IMR-90 (cell line): ENCODE measurements at regions not wholly inside any gene's neighbourhood (a gene's known extent, or its start where the extent isn't known, plus 50 kb on each side); places are given as distances from the start of the nearest gene placed in this dataset.

Experiments used
- ATAC-seq: fragments of 200-7000 bp; cut with Tn5 transposase; 2 replicates; pipeline ENCODE4 v1.9.1; 2020; ENCODE audit warnings: low read depth, mild to moderate bottlenecking, moderate library complexity
- BruUV-seq: library from RNA; stranded (reverse); fragments of 400-500 nt; replicated peaks from 2 replicates; lab custom pipeline; 2021; lab: Mats Ljungman, UMichigan
- CTCF ChIA-PET: fragments of 300-600 bp; formaldehyde crosslinking; extraction: SDS; loops from one replicate; lab custom pipeline; 2021; ENCODE audit warnings: antibody characterized with exemption; lab: Yijun Ruan, JAX
- POLR2A ChIA-PET: fragments of 300-600 bp; sonication (Branson Sonifier 250); formaldehyde crosslinking; loops from one replicate; lab custom pipeline; 2022; ENCODE audit warnings: antibody characterized with exemption; ENCODE audit not compliant: unreplicated experiment; lab: Charles Lee
- DNase-seq: peaks from one replicate; pipeline ENCODE4 v3.0.0; 2013
- H2AFZ ChIP-seq: replicated peaks from 2 replicates; pipeline ENCODE3; 2013; ENCODE audit warnings: low read length, mild to moderate bottlenecking; ENCODE audit not compliant: poor library complexity
- H2AK5ac ChIP-seq: 2 replicates; pipeline ENCODE4 v1.6.1; 2013; ENCODE audit warnings: low read depth, low read length, inconsistent platforms
- H2AK9ac ChIP-seq: replicated peaks from 2 replicates; pipeline ENCODE3; 2013; ENCODE audit warnings: mild to moderate bottlenecking, low read depth, low read length, moderate library complexity; ENCODE audit not compliant: poor library complexity
- H2BK120ac ChIP-seq: 2 replicates; pipeline ENCODE4 v1.6.1; 2013; ENCODE audit warnings: low read depth, low read length, inconsistent platforms
- H2BK15ac ChIP-seq: 3 replicates; pipeline ENCODE4 v1.6.1; 2013; ENCODE audit warnings: low read depth, low read length, inconsistent platforms
- H2BK20ac ChIP-seq: 2 replicates; pipeline ENCODE4 v1.6.1; 2013; ENCODE audit warnings: low read depth, mild to moderate bottlenecking, inconsistent platforms, low read length, moderate library complexity
- H2BK5ac ChIP-seq: 2 replicates; pipeline ENCODE4 v1.6.1; 2013; ENCODE audit warnings: mild to moderate bottlenecking, low read depth, low read length, inconsistent platforms; ENCODE audit not compliant: poor library complexity, severe bottlenecking
- H3K14ac ChIP-seq: replicated peaks from 2 replicates; pipeline ENCODE4 v1.6.1; 2013; ENCODE audit warnings: low read depth, low read length, inconsistent platforms
- H3K18ac ChIP-seq: 2 replicates; pipeline ENCODE4 v1.6.1; 2013; ENCODE audit warnings: low read depth, low read length, control low read depth
- H3K23ac ChIP-seq: 2 replicates; pipeline ENCODE4 v1.6.1; 2013; ENCODE audit warnings: low read depth, low read length, inconsistent platforms
- H3K27ac ChIP-seq: 2 replicates; pipeline ENCODE4 v1.5.1; 2013; ENCODE audit warnings: mild to moderate bottlenecking, control low read depth, low read length; ENCODE audit not compliant: insufficient read depth
- H3K27me3 ChIP-seq: 2 replicates; pipeline ENCODE4 v1.6.1; 2013; ENCODE audit warnings: low read length; ENCODE audit not compliant: control insufficient read depth, insufficient read depth
- H3K36me3 ChIP-seq: 2 replicates; pipeline ENCODE4 v1.6.1; 2013; ENCODE audit warnings: low read length, mixed read lengths; ENCODE audit not compliant: control insufficient read depth, insufficient read depth
- H3K4ac ChIP-seq: 2 replicates; pipeline ENCODE4 v1.6.1; 2013; ENCODE audit warnings: low read depth, low read length, inconsistent platforms
- H3K4me1 ChIP-seq: 2 replicates; pipeline ENCODE4 v1.6.1; 2013; ENCODE audit warnings: low read length, mixed read lengths; ENCODE audit not compliant: control insufficient read depth, insufficient read depth
- H3K4me2 ChIP-seq: 2 replicates; pipeline ENCODE4 v1.6.1; 2013; ENCODE audit warnings: low read depth, mild to moderate bottlenecking, control low read depth, low read length, moderate library complexity
- H3K4me3 ChIP-seq: 2 replicates; pipeline ENCODE4 v1.5.1; 2013; ENCODE audit warnings: low read depth, mild to moderate bottlenecking, control low read depth, low read length, moderate library complexity; ENCODE audit not compliant: insufficient read depth
- H3K56ac ChIP-seq: 2 replicates; pipeline ENCODE4 v1.6.1; 2013; ENCODE audit warnings: low read length, inconsistent platforms; ENCODE audit not compliant: insufficient read depth; ENCODE audit errors: extremely low read depth
- H3K79me1 ChIP-seq, 2 experiments: 2 replicates each; pipeline ENCODE4 v1.6.1; 2013; ENCODE audit warnings: low read length in 2 of 2, inconsistent platforms in 1 of 2, low read depth in 1 of 2
- H3K9ac ChIP-seq: 2 replicates; pipeline ENCODE4 v1.6.1; 2013; ENCODE audit warnings: low read depth, low read length, control low read depth
- H3K9me1 ChIP-seq: 2 replicates; pipeline ENCODE4 v1.6.1; 2013; ENCODE audit warnings: low read length, inconsistent platforms; ENCODE audit not compliant: insufficient read depth
- H3K9me3 ChIP-seq: 2 replicates; pipeline ENCODE4 v1.6.1; 2013; ENCODE audit warnings: low read length; ENCODE audit not compliant: control insufficient read depth, insufficient read depth
- H4K20me1 ChIP-seq: 2 replicates; pipeline ENCODE4 v1.6.1; 2013; ENCODE audit warnings: low read length, inconsistent platforms; ENCODE audit not compliant: insufficient read depth
- H4K5ac ChIP-seq: 2 replicates; pipeline ENCODE4 v1.6.1; 2013; ENCODE audit warnings: mild to moderate bottlenecking, low read depth, low read length, control low read depth
- H4K8ac ChIP-seq, 2 experiments: 2 replicates each; pipeline ENCODE4 v1.6.1; 2013; ENCODE audit warnings: low read depth in 2 of 2, low read length in 2 of 2, control low read depth in 1 of 2, inconsistent platforms in 1 of 2
- H4K91ac ChIP-seq: 2 replicates; pipeline ENCODE4 v1.6.1; 2013; ENCODE audit warnings: low read depth, low read length, inconsistent platforms; ENCODE audit not compliant: insufficient read depth
- CHD1 ChIP-seq: IDR thresholded peaks from 2 replicates; pipeline ENCODE4 v1.6.1; 2012; ENCODE audit warnings: low read depth, low read length, improper control_type of control experiment
- FOS ChIP-seq: fragments of 150-350 bp; IDR thresholded peaks from 2 replicates; pipeline ENCODE4 v1.6.1; 2016; ENCODE audit warnings: low read depth, low read length
- MXI1 ChIP-seq: IDR thresholded peaks from 2 replicates; pipeline ENCODE4 v1.6.1; 2012; ENCODE audit warnings: low read depth, mild to moderate bottlenecking, low read length, moderate library complexity, borderline replicate concordance
- POLR2A ChIP-seq: IDR thresholded peaks from 2 replicates; pipeline ENCODE4 v1.6.1; 2012; ENCODE audit warnings: mild to moderate bottlenecking, low read depth, low read length
- RFX5 ChIP-seq: IDR thresholded peaks from 2 replicates; pipeline ENCODE4 v1.8.0; 2012; ENCODE audit warnings: low read depth, mild to moderate bottlenecking, low read length, moderate library complexity
- SMC3 ChIP-seq: fragments of 150-350 bp; IDR thresholded peaks from 2 replicates; pipeline ENCODE4 v1.6.1; 2016; ENCODE audit warnings: low read depth, mild to moderate bottlenecking, antibody characterized with exemption, low read length, moderate library complexity
- WGBS, 2 experiments: methylation state at CpG; one replicate each; pipeline versions ENCODE4 v1.1.5 to v1.1.7; 2013; ENCODE audit warnings: missing lambda C conversion rate in 2 of 2; ENCODE audit not compliant: insufficient read length in 1 of 2; ENCODE audit errors: extremely low coverage in 2 of 2; 5-methylcytosine and 5-hydroxymethylcytosine counted together
- dilution Hi-C: fragments of 300-500 bp; cut with HindIII; formaldehyde crosslinking; loops from one replicate; pipeline ENCODE4 v1.14.3; 2018; ENCODE audit warnings: low sequenced_read_pairs; ENCODE audit not compliant: unreplicated experiment
- in situ Hi-C: fragments of 300-500 bp; cut with MboI; formaldehyde crosslinking; loops from 3 replicates; pipeline ENCODE4 v1.14.3; 2019; ENCODE audit warnings: low sequenced_read_pairs, inconsistent platforms, mixed read lengths
- intact Hi-C: fragments of 100-400 bp; cut with micrococcal nuclease; formaldehyde crosslinking; loops from 2 replicates; pipeline ENCODE4 v1.10.0; 2022
- TF ChIP-seq, protein P1 (sequence below): conservative IDR thresholded peaks from 2 replicates; pipeline ENCODE4 v1.5.1; 2012; ENCODE audit warnings: mild to moderate bottlenecking, low read depth, low read length, improper control_type of control experiment

- H2BK120ac ChIP-seq: no peak overlapping the region
- CTCF ChIA-PET: no interaction called here
- ATAC-seq (no peak), DNase-seq (no peak)
- dilution Hi-C loops (no loop called here), intact Hi-C loops (no loop called here), in situ Hi-C loops (no loop called here)
- H2AFZ ChIP-seq: no peak overlapping the region
- no peaks in the 10 kb centered on the region for H3K36me3 ChIP-seq
- no peak overlapping the region for H3K56ac ChIP-seq
- no peak overlapping the region for H3K4me2 ChIP-seq
- POLR2A ChIA-PET: no interaction called here
- H3K79me1 ChIP-seq: no peaks in the 10 kb centered on the region
- BruUV-seq: no TSS peak
- H2BK15ac ChIP-seq: no peak overlapping the region
- no CpG with 5 or more reads among the region's 2 CpGs for WGBS, 2 experiments
- no peak overlapping the region for H4K8ac ChIP-seq
- H3K4ac ChIP-seq: no peak overlapping the region
- H2BK20ac ChIP-seq: no peak overlapping the region
- no peaks in the 10 kb centered on the region for H4K20me1 ChIP-seq
- no peaks in the 10 kb centered on the region for H3K27me3 ChIP-seq
- peaks cover 7% of the 10 kb centered on the region for H3K9me3 ChIP-seq
- H3K4me3 ChIP-seq: no peak overlapping the region
- H2AK9ac ChIP-seq: no peak overlapping the region
- no peak overlapping the region for H4K5ac ChIP-seq
- TF ChIP-seq MXI1 (no peak), FOS (no peak), SMC3 (no peak), POLR2A (no peak), CHD1 (no peak), RFX5 (no peak)
- TF ChIP-seq, protein P1, sequence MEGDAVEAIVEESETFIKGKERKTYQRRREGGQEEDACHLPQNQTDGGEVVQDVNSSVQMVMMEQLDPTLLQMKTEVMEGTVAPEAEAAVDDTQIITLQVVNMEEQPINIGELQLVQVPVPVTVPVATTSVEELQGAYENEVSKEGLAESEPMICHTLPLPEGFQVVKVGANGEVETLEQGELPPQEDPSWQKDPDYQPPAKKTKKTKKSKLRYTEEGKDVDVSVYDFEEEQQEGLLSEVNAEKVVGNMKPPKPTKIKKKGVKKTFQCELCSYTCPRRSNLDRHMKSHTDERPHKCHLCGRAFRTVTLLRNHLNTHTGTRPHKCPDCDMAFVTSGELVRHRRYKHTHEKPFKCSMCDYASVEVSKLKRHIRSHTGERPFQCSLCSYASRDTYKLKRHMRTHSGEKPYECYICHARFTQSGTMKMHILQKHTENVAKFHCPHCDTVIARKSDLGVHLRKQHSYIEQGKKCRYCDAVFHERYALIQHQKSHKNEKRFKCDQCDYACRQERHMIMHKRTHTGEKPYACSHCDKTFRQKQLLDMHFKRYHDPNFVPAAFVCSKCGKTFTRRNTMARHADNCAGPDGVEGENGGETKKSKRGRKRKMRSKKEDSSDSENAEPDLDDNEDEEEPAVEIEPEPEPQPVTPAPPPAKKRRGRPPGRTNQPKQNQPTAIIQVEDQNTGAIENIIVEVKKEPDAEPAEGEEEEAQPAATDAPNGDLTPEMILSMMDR: no peak
- no peak overlapping the region for H2AK5ac ChIP-seq
- no peak overlapping the region for H3K9ac ChIP-seq
- H3K27ac ChIP-seq: no peak overlapping the region
- no peak overlapping the region for H3K23ac ChIP-seq
- no peak overlapping the region for H2BK5ac ChIP-seq
- H3K9me1 ChIP-seq: no peaks in the 10 kb centered on the region
- H4K91ac ChIP-seq: no peak overlapping the region
- no peaks in the 10 kb centered on the region for H3K4me1 ChIP-seq
- H3K14ac ChIP-seq: no peak overlapping the region
- H3K18ac ChIP-seq: no peak overlapping the region
Observed at GRCh38 chr4:44038811-44039210, 409.8 kb downstream of the KCTD8 start.
